GM19238 (cell line): ENCODE measurements at regions not wholly inside any gene's neighbourhood (a gene's known extent, or its start where the extent isn't known, plus 50 kb on each side); places are given as distances from the start of the nearest gene placed in this dataset.

ENCODE experiments used
- DNase-seq: peaks from one replicate; pipeline ENCODE4 v3.0.0; 2011; ENCODE audit warnings: low spot score; ENCODE audit not compliant: insufficient read length

- no peak for DNase-seq
Observed at GRCh38 chr22:49490692-49491091, 337.0 kb downstream of the BRD1 start.

- no peak for DNase-seq
Observed at GRCh38 chr22:49489821-49490220, 337.9 kb downstream of the BRD1 start.

- DNase-seq = no peak
Observed at GRCh38 chr22:49488943-49489342, 338.7 kb downstream of the BRD1 start.

GRCh38 chr22:49487950-49488349, 339.7 kb downstream of the BRD1 start:
- DNase-seq = no peak

DNA sequence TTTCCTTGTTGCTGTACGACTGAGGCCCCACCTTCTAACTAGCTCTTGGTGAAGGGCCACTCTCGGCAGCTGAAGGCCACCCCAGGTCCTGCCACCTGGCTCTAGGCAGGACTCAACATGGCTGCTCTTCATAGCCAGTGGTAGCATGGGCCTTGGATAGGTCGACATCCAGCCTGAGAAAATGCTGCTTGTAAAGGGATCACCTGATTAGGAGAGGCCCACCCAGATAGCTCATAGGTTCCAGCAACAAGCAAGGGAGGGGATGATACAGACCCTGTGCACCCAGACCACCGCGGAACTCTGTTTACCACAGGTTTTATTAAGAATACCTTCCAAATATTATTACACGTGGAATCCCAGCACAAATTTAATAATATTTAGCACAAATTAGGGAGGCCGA, 341.4 kb downstream of the BRD1 start:
- DNase-seq = no peak

DNA sequence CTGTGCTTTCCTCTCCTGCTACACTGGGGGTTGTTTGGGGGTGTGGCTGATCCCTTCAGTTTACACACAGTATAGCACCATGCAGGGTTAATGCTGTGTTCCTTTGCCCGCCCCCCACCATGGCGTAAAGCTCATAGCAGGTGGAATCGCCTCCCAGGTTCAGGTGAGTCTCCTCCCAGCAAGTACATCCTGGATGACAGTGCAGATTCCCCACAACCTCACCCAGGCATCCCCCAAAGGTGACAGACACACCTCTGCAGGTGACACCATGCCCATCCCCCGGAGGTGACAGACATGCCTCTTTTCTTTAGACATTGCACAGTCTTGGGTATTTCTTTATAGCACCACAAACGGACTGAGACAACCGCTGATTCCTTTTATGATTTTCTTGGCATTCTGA, 343.7 kb downstream of the BRD1 start:
- no peak for DNase-seq

GRCh38 chr22:49483281-49483870, 344.3 kb downstream of the BRD1 start:
- DNase-seq = no peak

DNA sequence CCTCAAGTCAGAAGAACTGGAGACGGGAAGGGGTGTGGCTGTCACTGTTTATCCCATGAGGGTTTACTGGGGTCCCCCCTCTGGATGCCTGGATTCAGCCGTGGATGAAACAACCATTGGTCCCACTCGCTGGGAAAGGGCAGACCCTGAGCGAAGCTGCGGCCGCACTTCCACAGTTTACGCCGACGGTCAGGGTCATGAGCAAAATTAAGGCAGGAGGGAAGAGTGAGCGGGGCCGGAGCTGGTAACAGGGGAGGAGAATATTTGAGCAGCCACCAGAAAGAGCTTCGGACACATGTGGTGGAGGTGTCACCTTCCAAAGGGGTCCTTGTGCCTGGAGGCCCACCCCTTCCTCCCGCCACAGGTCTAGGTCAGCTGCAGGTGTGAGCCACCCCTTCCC, 344.9 kb downstream of the BRD1 start:
- DNase-seq = no peak

DNA sequence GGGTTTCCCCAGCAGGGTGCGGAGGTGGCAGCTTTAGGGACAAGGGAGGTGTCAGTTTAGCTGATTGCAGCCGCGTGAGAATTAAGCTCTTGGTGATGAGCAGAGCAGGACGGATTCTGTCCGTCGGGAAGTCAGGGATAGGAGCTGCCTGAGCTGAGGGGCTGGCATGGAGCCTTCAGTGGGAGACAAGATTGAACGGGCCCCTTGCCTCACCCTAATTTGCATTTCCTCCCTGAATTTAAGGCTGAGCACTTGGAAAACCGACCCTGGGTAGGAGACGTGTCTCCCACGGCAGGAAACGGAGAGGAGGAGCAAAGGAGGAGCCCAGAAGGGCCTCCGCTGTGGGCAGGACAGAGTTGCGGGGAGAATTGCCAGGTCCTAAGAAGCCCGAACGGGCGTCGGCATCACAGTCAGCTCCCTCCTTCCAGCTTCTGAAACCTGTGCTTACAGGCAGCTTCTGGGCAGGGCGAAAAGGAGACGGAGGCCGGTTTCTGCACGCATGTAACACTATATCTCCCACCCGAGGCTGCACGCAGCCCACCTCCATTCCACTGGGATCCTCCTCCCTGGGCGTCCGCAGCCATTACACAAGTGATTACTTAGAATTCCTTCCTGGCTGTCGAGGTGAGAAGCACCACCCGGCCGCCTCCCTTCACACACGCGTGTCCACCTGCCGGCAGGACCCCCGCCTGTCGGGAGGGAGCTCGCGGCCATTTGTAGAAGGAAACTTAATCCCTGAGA, 345.8 kb downstream of the BRD1 start:
- DNase-seq = no peak

DNA sequence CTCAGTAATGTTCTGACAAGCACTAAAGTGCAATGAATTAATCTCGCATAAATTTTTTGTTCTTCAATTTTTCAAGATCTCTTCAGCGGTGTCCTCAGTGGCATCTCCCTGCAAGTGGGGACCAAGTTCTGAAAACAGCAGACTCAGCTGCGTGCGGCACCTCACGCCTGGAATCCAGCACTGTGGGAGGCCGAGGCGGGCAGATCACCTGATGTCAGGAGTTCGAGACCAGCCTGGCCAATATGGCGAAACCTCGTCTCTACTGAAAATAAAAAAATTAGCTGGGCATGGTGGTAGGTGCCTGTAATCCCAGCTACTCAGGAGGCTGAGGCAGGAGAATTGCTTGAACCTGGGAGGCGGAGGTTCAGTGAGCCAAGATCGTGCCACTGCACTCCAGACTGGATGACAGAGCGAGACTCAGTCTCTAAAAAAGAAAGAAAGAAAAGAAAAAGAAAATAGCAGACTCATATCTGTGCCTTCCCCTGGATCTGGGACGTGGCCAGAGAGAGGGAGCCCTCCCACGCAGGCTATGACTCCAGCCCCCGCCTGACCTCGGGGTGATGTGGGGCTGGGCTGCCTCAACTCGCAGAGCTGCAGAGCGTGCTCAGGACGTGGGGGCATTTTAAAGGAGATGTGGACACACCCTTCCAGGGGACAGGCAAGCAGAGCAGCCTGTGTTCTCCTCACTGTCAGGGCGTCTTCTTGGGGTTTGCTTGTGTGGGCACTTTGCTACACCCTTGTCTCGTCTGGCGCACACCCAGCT, 346.6 kb downstream of the BRD1 start:
- no peak for DNase-seq

GRCh38 chr22:49480331-49480730, 347.3 kb downstream of the BRD1 start:
- DNase-seq = no peak

DNA sequence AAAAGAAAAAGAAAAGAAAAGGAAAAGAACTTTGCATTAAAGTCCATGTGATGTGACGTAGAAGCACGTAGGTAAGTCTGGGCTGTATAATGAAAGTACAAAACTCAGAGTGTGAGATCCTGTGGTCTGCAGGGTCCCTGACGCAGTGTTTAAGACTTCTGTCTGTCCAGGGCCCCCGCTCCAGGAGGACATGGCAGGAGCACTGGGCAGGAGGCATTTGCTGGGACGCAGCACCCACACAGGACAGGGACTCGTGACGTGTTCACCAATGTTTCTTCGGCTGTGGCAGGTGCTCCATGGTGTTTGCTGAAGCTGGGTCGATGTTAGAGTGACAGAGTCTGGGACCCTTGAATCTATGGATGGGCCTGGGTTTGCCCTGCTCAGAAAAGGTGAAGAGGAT, 348.1 kb downstream of the BRD1 start:
- DNase-seq = no peak

DNA sequence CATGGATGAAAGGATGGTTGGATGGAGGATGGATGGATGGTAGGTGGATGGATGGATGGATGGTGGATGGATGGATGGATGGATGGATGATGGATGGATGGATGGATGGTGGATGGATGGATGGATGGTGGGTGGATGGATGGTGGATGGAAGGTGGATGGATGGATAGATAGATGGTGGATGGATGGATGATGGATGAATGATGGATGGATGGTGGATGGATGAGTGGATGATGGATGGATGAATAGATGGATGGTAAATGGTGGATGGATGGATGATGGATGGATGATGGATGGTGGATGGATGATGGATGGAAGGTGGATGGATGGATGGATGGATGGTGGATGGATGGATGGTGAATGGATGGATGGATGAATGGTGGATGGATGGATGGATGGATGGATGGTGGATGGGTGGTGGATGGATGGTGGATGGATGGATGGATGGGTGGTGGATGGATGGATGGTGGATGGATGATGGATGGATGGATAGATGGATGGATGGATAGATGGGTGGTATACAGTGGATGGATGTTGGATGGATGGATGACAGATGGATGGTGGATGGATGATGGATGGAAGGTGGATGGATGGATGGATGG, 350.8 kb downstream of the BRD1 start:
- no peak for DNase-seq

DNA sequence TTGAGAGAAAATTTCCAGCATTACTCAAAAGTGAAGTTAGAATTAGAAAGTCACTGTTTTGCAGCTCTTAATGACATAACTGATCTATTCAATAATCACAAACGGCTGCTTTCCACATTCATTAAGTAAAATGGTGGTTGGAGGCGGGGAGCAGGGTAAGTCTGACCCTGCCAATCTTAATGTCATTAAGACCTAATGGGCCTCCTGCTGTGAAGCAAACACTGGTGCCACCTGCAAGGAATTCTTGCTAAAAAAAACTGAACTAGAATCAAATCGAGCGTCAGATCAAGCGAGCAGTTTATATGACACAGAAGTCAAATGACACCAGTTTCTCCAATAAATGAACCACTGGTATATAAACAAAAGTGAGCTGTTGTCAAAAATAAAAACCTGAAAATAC, 351.5 kb downstream of the BRD1 start:
- no peak for DNase-seq

DNA sequence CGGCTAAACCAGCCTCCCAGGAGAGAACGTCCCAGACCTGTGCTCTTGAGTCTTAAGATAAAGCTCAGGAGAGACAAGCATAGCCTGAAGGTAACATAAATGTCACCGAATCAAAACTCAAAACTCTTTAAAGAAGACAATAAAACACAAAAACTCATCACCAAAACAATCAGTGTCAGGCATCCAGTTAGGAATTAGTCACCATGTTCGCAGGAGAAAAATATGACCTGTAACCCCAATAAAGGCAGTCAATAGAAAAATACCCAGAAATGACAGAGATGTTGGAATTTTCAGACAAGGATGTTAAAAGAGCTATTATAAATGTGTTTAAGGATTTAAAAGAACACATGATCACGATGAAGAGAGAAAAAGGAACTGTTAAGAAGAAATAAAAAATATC, 352.4 kb downstream of the BRD1 start:
- DNase-seq = no peak

DNA sequence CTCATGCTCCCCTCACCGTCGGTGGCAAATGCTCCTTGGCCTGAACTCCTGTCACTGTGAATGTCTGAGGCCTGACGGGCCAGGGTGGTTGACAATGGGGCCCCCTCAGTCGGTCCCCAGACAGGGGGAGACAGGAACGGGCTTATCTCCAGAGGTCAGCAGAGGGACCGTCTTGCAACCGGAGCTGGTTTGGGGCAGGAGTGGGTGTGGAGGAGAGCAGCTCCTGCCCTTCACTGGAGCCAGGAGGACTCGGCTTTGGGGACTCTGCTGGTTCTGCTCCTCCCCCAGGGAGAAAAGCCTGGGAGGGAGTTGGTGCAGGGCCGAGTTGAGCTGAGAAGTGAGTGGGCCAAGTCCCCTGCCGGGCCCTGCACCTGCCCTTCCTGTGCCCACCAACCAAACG, 354.4 kb downstream of the BRD1 start:
- no peak for DNase-seq

GRCh38 chr22:49470741-49471503, 356.8 kb downstream of the BRD1 start:
- no peak for DNase-seq

DNA sequence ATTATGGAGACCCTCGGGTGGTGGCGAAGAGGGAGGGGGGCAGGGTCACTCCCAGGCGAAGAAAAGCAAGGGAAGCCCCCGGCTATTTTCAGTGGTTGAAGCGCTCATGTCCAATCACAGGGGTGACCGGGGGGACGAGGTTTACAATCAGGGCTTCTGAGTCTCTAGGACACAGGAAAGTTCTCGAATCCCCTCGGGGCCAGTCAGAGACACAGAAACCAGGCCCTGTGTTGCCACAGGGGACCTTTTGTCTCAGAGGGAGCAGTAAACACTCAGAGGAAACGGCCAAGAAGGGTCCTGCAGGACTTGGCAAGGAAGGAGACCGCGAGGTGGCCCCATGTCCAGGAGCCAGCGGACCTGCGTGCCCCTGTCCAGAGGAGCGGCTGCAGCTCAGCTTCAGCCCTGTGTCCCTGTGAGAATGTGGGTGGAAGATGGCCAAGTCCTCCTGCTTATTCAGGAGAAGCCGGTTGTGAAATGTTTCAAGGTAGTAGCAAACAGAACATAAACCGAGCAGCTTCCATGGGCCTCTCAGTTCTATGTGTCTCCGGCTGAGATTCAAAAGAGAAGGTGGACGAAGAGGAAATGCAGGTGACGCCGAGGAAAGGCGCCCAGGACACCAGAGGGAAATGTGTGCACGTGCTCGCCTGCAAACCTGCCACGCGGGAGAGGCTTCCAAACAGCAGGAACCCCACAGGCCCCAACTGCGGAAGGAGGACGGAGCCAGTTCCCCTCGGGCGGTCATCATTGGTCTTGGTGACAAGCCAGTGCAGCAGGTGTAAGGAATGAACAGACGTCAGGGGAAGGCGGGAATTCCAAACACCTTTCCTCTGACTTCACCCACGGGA, 357.6 kb downstream of the BRD1 start:
- DNase-seq = no peak

GRCh38 chr22:49468487-49469198, 359.0 kb downstream of the BRD1 start:
- DNase-seq = no peak
